ENCODE measurements at regions not wholly inside any gene's neighbourhood (a gene's known extent, or its start where the extent isn't known, plus 50 kb on each side); places are given as distances from the start of the nearest gene placed in this dataset.

DNA sequence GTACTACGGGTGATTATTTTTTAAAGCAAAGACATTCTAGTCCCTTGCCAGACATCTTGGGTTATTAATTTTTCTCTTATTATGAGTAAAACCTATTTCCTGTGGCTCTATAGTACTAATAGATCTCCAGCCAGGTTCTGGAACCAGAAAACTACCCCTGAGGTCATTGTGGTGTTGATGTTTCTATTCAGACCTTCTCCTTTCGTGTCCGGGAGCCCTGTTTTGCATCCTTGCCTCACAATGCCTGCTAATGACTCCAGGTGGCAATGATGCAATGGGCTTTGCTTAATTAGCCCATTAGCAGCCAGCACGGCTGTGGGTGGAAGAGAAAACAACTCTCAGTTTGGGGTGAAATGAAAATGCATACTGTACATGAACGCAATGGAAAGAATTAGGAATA is 62.9 kb upstream of the ARG1 start:
- no peak for DNase-seq (ENCODE audit: low read depth)

DNA sequence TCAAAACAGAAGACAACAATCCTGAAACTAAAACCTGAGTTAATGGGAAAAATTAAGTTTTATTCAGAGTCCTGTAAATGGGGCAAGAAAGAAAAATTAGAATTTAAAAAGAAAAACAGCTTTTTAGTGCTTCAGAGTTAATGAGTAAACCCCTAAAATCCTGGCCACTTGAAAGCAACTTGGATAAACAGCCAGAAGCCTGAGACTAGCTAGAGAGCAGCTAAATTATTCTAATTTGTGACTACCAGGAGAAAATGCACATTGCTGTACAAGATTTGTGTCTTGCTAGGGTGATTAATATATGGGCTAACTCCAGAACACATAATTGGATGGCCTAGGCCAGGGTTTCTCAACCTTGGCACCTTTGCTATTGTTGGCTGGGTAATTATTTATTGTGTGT is 62.4 kb upstream of the ARG1 start:
- no peak for DNase-seq (ENCODE audit: low read depth)

DNA sequence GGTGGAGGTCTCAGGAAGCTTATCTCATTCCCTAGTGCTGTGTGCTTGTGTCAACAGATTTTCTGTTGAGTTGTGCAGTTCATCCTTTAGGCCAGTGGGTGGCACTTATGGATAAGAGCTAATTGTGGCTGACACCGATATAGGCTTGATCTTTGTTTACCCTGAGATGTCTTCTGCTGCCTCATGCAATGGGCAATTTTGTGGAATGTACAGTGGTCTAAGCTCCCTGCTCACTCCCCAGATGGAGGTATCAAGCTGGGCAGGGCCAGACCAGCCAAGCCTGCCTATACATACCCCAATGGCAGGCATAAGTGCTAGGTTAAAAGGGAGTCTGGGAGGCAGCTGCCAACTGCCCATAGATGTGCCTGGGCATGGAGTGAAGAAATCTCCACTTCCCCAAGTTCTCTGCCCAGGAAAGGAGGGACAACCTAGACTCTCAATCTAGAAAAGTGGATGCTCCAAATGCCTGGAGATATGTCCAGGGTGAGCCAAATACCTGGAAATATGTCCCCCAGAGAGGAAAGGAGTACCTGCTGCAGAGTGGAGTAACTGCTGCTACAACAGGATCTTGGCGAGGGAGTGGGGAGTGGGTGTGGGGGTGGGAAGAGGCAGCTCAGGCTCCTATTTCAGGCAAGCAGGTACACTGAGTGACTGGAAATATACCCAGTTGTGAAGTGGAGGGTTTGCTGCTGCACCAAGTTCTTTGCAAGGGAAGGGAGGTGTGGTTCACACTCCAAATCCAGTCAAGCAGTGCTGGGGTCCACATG is 53.2 kb upstream of the ARG1 start:
- peak; percentile 38 for DNase-seq (ENCODE audit: low read depth)
